GM12872 (cell line): ENCODE measurements at regions not wholly inside any gene's neighbourhood (a gene's known extent, or its start where the extent isn't known, plus 50 kb on each side); places are given as distances from the start of the nearest gene placed in this dataset.

ENCODE experiments used
- TF ChIP-seq, protein P1 (sequence below): IDR thresholded peaks from 3 replicates; pipeline ENCODE4 v1.5.1; 2011; ENCODE audit warnings: low read depth, mild to moderate bottlenecking, low read length, moderate library complexity; ENCODE audit not compliant: insufficient read depth

DNA sequence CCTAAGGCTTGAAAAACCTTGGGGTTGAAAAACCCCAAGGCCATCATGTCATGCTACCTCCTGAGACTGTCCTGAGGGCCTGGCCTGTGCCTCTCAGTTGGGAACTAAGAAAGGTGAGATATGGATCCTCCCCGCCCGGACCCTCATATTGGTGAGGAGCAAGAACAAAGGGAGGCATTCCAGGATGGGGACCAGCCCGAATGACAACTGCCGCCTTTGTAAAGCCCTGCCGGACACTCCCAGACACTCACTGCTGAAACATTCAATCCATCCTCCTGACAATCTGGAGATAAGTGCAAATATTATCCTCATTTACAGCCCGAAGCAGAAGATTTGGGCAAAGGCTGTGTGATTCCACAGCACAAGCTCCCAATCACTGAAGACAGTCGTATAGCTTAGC, 298.3 kb downstream of the NSG2 start:
- TF ChIP-seq, protein P1, sequence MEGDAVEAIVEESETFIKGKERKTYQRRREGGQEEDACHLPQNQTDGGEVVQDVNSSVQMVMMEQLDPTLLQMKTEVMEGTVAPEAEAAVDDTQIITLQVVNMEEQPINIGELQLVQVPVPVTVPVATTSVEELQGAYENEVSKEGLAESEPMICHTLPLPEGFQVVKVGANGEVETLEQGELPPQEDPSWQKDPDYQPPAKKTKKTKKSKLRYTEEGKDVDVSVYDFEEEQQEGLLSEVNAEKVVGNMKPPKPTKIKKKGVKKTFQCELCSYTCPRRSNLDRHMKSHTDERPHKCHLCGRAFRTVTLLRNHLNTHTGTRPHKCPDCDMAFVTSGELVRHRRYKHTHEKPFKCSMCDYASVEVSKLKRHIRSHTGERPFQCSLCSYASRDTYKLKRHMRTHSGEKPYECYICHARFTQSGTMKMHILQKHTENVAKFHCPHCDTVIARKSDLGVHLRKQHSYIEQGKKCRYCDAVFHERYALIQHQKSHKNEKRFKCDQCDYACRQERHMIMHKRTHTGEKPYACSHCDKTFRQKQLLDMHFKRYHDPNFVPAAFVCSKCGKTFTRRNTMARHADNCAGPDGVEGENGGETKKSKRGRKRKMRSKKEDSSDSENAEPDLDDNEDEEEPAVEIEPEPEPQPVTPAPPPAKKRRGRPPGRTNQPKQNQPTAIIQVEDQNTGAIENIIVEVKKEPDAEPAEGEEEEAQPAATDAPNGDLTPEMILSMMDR = no peak

DNA sequence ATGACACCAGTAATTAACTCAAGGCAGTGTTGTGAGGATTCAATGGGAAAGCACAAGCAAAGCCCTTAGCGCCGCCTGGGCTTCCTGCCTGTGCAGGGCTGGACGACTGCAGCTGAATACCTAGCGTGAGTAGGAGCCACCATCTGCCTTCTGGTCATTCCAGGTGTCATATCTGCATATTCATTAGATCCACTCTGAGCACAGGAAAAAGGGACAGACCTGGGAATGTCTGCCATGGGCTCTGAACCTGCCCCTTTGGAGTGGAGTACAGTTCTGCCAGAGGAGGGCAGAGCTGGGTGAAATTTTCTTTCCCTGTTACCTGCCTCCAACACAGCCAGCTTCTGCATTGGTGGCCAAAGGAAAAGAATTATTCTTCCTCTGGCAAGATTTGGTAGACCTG, 298.8 kb downstream of the NSG2 start:
- TF ChIP-seq, protein P1 = no peak

DNA sequence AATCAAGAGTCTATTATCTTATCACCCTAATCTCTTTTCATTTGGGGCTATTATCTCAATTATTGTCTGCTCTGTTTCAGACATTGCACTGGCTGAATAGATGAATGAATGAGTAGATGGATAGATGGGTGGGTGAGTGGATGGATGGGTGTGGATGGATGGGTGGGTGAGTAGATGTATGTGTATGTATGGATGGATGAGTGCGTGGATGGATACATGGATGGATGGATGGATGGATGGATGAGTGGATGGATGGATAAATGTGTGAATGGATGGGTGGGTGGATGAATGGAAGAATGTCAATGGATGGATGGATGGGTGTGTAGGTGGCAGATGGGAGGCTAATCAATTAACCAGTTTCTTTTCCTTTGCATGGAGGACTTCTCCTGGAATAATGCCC, 301.7 kb downstream of the NSG2 start:
- TF ChIP-seq, protein P1 = no peak

DNA sequence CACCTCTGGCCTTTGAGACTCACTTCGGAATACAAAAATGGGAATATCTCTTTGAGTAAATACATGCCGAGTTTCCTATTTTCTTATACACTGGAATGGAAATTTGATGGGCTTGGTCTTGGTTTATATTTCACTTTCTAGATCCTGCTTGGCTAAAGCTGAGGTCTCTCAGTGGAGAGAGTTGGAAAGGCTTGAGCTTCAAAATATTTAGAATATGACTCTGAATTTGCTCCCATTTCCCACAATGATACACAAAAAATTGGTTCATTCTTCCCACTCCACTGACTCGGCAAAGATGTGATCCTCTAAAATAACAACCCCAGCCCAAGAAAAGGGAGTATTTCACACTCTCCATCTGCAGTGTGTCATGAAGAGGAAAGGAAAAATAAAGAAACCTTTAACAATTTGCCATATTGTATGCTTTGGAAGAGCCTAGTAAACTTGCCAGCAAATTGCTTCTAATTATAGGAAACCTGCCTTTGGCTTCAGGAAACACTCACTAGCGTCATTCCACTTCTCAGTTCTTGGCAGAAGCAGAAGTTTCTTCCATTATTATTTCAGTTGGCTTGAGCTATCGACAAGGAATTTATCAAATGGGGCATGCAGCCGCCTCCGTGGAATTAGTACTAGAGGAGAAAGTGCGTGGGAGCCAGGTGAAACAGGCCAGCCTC, 302.9 kb downstream of the NSG2 start:
- TF ChIP-seq, protein P1 = no peak

DNA sequence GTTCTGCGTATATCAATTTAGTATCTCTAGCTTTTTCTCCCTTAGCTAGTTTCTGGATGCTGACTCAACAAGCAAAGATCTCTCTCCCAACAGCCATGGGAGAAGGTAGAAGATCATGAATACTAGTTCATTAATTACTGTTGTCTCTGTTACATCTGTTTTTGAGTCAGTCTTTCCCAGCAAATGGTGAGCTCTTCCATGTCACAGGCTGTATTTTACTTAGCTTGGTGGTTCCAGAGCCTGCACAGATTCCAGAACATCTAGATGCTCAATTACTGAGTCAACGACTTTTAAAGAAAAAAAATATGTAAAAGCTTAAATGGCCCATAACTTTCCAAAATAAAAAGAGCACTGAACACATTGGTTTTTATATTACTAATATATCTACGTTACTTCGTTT, 307.2 kb downstream of the NSG2 start:
- TF ChIP-seq, protein P1 = no peak

DNA sequence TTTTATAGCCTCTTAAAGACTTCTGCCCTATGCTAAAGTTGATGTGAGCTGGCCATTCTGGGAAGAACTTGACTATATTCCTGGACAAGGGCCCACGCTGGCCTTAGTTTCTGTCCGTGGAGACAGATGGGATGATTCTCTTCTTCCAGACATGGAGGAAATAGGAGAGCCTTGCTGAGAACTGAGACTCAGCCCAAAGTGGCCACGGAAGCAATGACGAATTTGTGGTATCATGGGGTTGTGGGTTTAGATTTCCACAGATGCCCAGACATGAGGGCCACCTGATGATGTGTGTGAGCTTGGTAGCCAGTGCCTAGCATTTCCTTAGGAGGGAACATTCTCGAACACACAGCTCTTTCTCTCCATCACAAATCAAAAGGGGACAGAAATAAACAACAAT, 309.1 kb downstream of the NSG2 start:
- TF ChIP-seq, protein P1 = no peak

DNA sequence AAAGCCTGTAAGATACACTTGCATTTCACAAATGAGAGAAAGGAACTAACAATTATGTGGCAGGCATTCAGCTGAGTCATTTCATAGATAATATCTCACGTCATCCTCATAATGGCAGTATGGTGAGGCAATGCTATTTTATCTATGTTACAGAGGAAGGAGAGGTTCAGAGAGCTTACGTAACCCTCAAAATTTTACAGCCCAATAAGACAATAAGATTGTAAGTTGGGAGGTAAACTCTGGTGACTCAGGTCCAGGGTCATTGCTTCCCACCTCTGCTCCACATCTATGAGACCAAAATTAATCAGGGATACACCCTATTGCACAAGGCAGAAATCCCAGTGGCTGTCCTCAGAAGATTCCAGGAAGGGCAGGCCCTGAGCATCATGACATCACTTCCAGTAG, 309.7 kb downstream of the NSG2 start:
- TF ChIP-seq, protein P1 = no peak
